IMR-90 (cell line): ENCODE measurements at regions not wholly inside any gene's neighbourhood (a gene's known extent, or its start where the extent isn't known, plus 50 kb on each side); places are given as distances from the start of the nearest gene placed in this dataset.

Source experiments
- ATAC-seq: fragments of 200-7000 bp; cut with Tn5 transposase; 2 replicates; pipeline ENCODE4 v1.9.1; 2020; ENCODE audit warnings: low read depth, mild to moderate bottlenecking, moderate library complexity
- BruUV-seq: library from RNA; stranded (reverse); fragments of 400-500 nt; replicated peaks from 2 replicates; lab custom pipeline; 2021; lab: Mats Ljungman, UMichigan
- CTCF ChIA-PET: fragments of 300-600 bp; formaldehyde crosslinking; extraction: SDS; loops from one replicate; lab custom pipeline; 2021; ENCODE audit warnings: antibody characterized with exemption; lab: Yijun Ruan, JAX
- POLR2A ChIA-PET: fragments of 300-600 bp; sonication (Branson Sonifier 250); formaldehyde crosslinking; loops from one replicate; lab custom pipeline; 2022; ENCODE audit warnings: antibody characterized with exemption; ENCODE audit not compliant: unreplicated experiment; lab: Charles Lee
- DNase-seq: peaks from one replicate; pipeline ENCODE4 v3.0.0; 2013
- H2AFZ ChIP-seq: replicated peaks from 2 replicates; pipeline ENCODE3; 2013; ENCODE audit warnings: low read length, mild to moderate bottlenecking; ENCODE audit not compliant: poor library complexity
- H2AK5ac ChIP-seq: 2 replicates; pipeline ENCODE4 v1.6.1; 2013; ENCODE audit warnings: low read depth, low read length, inconsistent platforms
- H2AK9ac ChIP-seq: replicated peaks from 2 replicates; pipeline ENCODE3; 2013; ENCODE audit warnings: mild to moderate bottlenecking, low read depth, low read length, moderate library complexity; ENCODE audit not compliant: poor library complexity
- H2BK120ac ChIP-seq: 2 replicates; pipeline ENCODE4 v1.6.1; 2013; ENCODE audit warnings: low read depth, low read length, inconsistent platforms
- H2BK15ac ChIP-seq: 3 replicates; pipeline ENCODE4 v1.6.1; 2013; ENCODE audit warnings: low read depth, low read length, inconsistent platforms
- H2BK20ac ChIP-seq: 2 replicates; pipeline ENCODE4 v1.6.1; 2013; ENCODE audit warnings: low read depth, mild to moderate bottlenecking, inconsistent platforms, low read length, moderate library complexity
- H2BK5ac ChIP-seq: 2 replicates; pipeline ENCODE4 v1.6.1; 2013; ENCODE audit warnings: mild to moderate bottlenecking, low read depth, low read length, inconsistent platforms; ENCODE audit not compliant: poor library complexity, severe bottlenecking
- H3K14ac ChIP-seq: replicated peaks from 2 replicates; pipeline ENCODE4 v1.6.1; 2013; ENCODE audit warnings: low read depth, low read length, inconsistent platforms
- H3K18ac ChIP-seq: 2 replicates; pipeline ENCODE4 v1.6.1; 2013; ENCODE audit warnings: low read depth, low read length, control low read depth
- H3K23ac ChIP-seq: 2 replicates; pipeline ENCODE4 v1.6.1; 2013; ENCODE audit warnings: low read depth, low read length, inconsistent platforms
- H3K27ac ChIP-seq: 2 replicates; pipeline ENCODE4 v1.5.1; 2013; ENCODE audit warnings: mild to moderate bottlenecking, control low read depth, low read length; ENCODE audit not compliant: insufficient read depth
- H3K27me3 ChIP-seq: 2 replicates; pipeline ENCODE4 v1.6.1; 2013; ENCODE audit warnings: low read length; ENCODE audit not compliant: control insufficient read depth, insufficient read depth
- H3K36me3 ChIP-seq: 2 replicates; pipeline ENCODE4 v1.6.1; 2013; ENCODE audit warnings: low read length, mixed read lengths; ENCODE audit not compliant: control insufficient read depth, insufficient read depth
- H3K4ac ChIP-seq: 2 replicates; pipeline ENCODE4 v1.6.1; 2013; ENCODE audit warnings: low read depth, low read length, inconsistent platforms
- H3K4me1 ChIP-seq: 2 replicates; pipeline ENCODE4 v1.6.1; 2013; ENCODE audit warnings: low read length, mixed read lengths; ENCODE audit not compliant: control insufficient read depth, insufficient read depth
- H3K4me2 ChIP-seq: 2 replicates; pipeline ENCODE4 v1.6.1; 2013; ENCODE audit warnings: low read depth, mild to moderate bottlenecking, control low read depth, low read length, moderate library complexity
- H3K4me3 ChIP-seq: 2 replicates; pipeline ENCODE4 v1.5.1; 2013; ENCODE audit warnings: low read depth, mild to moderate bottlenecking, control low read depth, low read length, moderate library complexity; ENCODE audit not compliant: insufficient read depth
- H3K56ac ChIP-seq: 2 replicates; pipeline ENCODE4 v1.6.1; 2013; ENCODE audit warnings: low read length, inconsistent platforms; ENCODE audit not compliant: insufficient read depth; ENCODE audit errors: extremely low read depth
- H3K79me1 ChIP-seq, 2 experiments: 2 replicates each; pipeline ENCODE4 v1.6.1; 2013; ENCODE audit warnings: low read length in 2 of 2, inconsistent platforms in 1 of 2, low read depth in 1 of 2
- H3K9ac ChIP-seq: 2 replicates; pipeline ENCODE4 v1.6.1; 2013; ENCODE audit warnings: low read depth, low read length, control low read depth
- H3K9me1 ChIP-seq: 2 replicates; pipeline ENCODE4 v1.6.1; 2013; ENCODE audit warnings: low read length, inconsistent platforms; ENCODE audit not compliant: insufficient read depth
- H3K9me3 ChIP-seq: 2 replicates; pipeline ENCODE4 v1.6.1; 2013; ENCODE audit warnings: low read length; ENCODE audit not compliant: control insufficient read depth, insufficient read depth
- H4K20me1 ChIP-seq: 2 replicates; pipeline ENCODE4 v1.6.1; 2013; ENCODE audit warnings: low read length, inconsistent platforms; ENCODE audit not compliant: insufficient read depth
- H4K5ac ChIP-seq: 2 replicates; pipeline ENCODE4 v1.6.1; 2013; ENCODE audit warnings: mild to moderate bottlenecking, low read depth, low read length, control low read depth
- H4K8ac ChIP-seq, 2 experiments: 2 replicates each; pipeline ENCODE4 v1.6.1; 2013; ENCODE audit warnings: low read depth in 2 of 2, low read length in 2 of 2, control low read depth in 1 of 2, inconsistent platforms in 1 of 2
- H4K91ac ChIP-seq: 2 replicates; pipeline ENCODE4 v1.6.1; 2013; ENCODE audit warnings: low read depth, low read length, inconsistent platforms; ENCODE audit not compliant: insufficient read depth
- BHLHE40 ChIP-seq: fragments of 150-350 bp; IDR thresholded peaks from 2 replicates; pipeline ENCODE4 v1.6.1; 2016; ENCODE audit warnings: mild to moderate bottlenecking, low read depth, low read length
- CEBPB ChIP-seq: IDR thresholded peaks from 2 replicates; pipeline ENCODE4 v1.6.1; 2012; ENCODE audit warnings: low read depth, low read length, improper control_type of control experiment
- CHD1 ChIP-seq: IDR thresholded peaks from 2 replicates; pipeline ENCODE4 v1.6.1; 2012; ENCODE audit warnings: low read depth, low read length, improper control_type of control experiment
- FOS ChIP-seq: fragments of 150-350 bp; IDR thresholded peaks from 2 replicates; pipeline ENCODE4 v1.6.1; 2016; ENCODE audit warnings: low read depth, low read length
- MAFK ChIP-seq: IDR thresholded peaks from 2 replicates; pipeline ENCODE4 v1.6.1; 2012; ENCODE audit warnings: low read depth, low read length, improper control_type of control experiment
- MAZ ChIP-seq: IDR thresholded peaks from 2 replicates; pipeline ENCODE4 v1.6.1; 2012; ENCODE audit warnings: low read depth, mild to moderate bottlenecking, low read length, improper control_type of control experiment, moderate library complexity, borderline replicate concordance
- MXI1 ChIP-seq: IDR thresholded peaks from 2 replicates; pipeline ENCODE4 v1.6.1; 2012; ENCODE audit warnings: low read depth, mild to moderate bottlenecking, low read length, moderate library complexity, borderline replicate concordance
- NFE2L2 ChIP-seq: fragments of 150-350 bp; IDR thresholded peaks from 2 replicates; pipeline ENCODE4 v1.6.1; 2016; ENCODE audit warnings: low read depth, mild to moderate bottlenecking, low read length
- POLR2A ChIP-seq: IDR thresholded peaks from 2 replicates; pipeline ENCODE4 v1.6.1; 2012; ENCODE audit warnings: mild to moderate bottlenecking, low read depth, low read length
- RAD21 ChIP-seq: IDR thresholded peaks from 2 replicates; pipeline ENCODE4 v1.6.1; 2012; ENCODE audit warnings: low read length, improper control_type of control experiment
- RCOR1 ChIP-seq: IDR thresholded peaks from 2 replicates; pipeline ENCODE4 v1.6.1; 2012; ENCODE audit warnings: mild to moderate bottlenecking, low read length, improper control_type of control experiment; ENCODE audit not compliant: insufficient replicate concordance
- RFX5 ChIP-seq: IDR thresholded peaks from 2 replicates; pipeline ENCODE4 v1.8.0; 2012; ENCODE audit warnings: low read depth, mild to moderate bottlenecking, low read length, moderate library complexity
- SMC3 ChIP-seq: fragments of 150-350 bp; IDR thresholded peaks from 2 replicates; pipeline ENCODE4 v1.6.1; 2016; ENCODE audit warnings: low read depth, mild to moderate bottlenecking, antibody characterized with exemption, low read length, moderate library complexity
- WGBS, 2 experiments: methylation state at CpG; one replicate each; pipeline versions ENCODE4 v1.1.5 to v1.1.7; 2013; ENCODE audit warnings: missing lambda C conversion rate in 2 of 2; ENCODE audit not compliant: insufficient read length in 1 of 2; ENCODE audit errors: extremely low coverage in 2 of 2; 5-methylcytosine and 5-hydroxymethylcytosine counted together
- dilution Hi-C: fragments of 300-500 bp; cut with HindIII; formaldehyde crosslinking; loops from one replicate; pipeline ENCODE4 v1.14.3; 2018; ENCODE audit warnings: low sequenced_read_pairs; ENCODE audit not compliant: unreplicated experiment
- in situ Hi-C: fragments of 300-500 bp; cut with MboI; formaldehyde crosslinking; loops from 3 replicates; pipeline ENCODE4 v1.14.3; 2019; ENCODE audit warnings: low sequenced_read_pairs, inconsistent platforms, mixed read lengths
- intact Hi-C: fragments of 100-400 bp; cut with micrococcal nuclease; formaldehyde crosslinking; loops from 2 replicates; pipeline ENCODE4 v1.10.0; 2022
- TF ChIP-seq, protein P1 (sequence below): conservative IDR thresholded peaks from 2 replicates; pipeline ENCODE4 v1.5.1; 2012; ENCODE audit warnings: mild to moderate bottlenecking, low read depth, low read length, improper control_type of control experiment
- TF ChIP-seq, protein P2 (sequence below): fragments of 150-350 bp; IDR thresholded peaks from 2 replicates; pipeline ENCODE4 v1.6.1; 2017; ENCODE audit warnings: mild to moderate bottlenecking, antibody characterized with exemption, low read length, low read depth
- TF ChIP-seq, protein P3 (sequence below): fragments of 150-350 bp; IDR thresholded peaks from 2 replicates; pipeline ENCODE4 v1.6.1; 2016; ENCODE audit warnings: low read depth, mild to moderate bottlenecking, low read length, moderate library complexity, borderline replicate concordance

DNA sequence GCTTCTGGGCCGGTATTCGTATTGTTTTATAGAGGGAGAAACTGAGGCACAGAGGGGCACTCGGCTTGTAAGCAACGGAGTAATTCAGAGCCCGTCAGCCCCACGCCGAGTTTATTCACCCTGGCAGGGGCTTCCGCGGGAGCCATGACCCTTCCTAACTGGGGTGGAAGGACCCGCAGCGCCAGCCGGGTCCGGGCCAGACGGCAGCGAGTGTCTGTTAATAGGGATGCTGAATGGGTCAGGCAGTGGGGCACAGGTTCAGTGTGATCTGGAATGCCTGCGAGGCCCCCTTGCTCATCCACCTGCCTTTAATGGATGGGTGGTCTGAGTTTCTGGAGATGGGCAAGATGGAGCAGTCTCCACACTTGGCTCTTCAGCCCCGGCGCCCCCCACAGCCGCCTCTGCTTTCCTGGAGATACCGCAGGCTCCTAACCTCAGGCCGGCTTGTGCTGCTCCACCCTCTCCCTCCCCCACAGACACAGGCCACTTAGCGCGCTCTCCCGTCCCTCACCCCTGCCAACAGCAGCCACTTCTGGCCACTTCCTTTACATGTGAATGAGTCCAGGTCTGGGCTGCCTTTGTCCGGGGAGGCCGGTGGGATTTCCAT is 147.1 kb downstream of the ERCC6L2 start:
- no peak overlapping the region for H2BK5ac ChIP-seq
- H3K9me1 ChIP-seq, result no peaks in the 10 kb centered on the region; the same call in 1 of the 2 replicates
- no peak overlapping the region for H3K4me2 ChIP-seq
- H4K5ac ChIP-seq, result no peak overlapping the region
- no peak for DNase-seq
- no peak overlapping the region for H3K23ac ChIP-seq
- ATAC-seq, result no peak
- no peaks in the 10 kb centered on the region for H3K36me3 ChIP-seq
- no peak overlapping the region for H3K4ac ChIP-seq
- H3K4me3 ChIP-seq, result no peak overlapping the region
- H4K8ac ChIP-seq, result no peak overlapping the region
- 17% methylated on average over 1 of the region's 26 CpGs; no CpG with 5 or more reads in 1 of the 2 experiments for WGBS, 2 experiments
- H3K14ac ChIP-seq, result no peak overlapping the region
- no peak overlapping the region for H3K18ac ChIP-seq
- POLR2A ChIA-PET, result no interaction called here
- TF ChIP-seq RFX5 (no peak), RCOR1 (no peak), CEBPB (no peak), BHLHE40 (no peak), SMC3 (no peak), MXI1 (no peak), NFE2L2 (no peak), FOS (no peak), MAFK (no peak), MAZ (no peak), CHD1 (no peak), POLR2A (no peak), RAD21 (no peak)
- TF ChIP-seq, protein P1, sequence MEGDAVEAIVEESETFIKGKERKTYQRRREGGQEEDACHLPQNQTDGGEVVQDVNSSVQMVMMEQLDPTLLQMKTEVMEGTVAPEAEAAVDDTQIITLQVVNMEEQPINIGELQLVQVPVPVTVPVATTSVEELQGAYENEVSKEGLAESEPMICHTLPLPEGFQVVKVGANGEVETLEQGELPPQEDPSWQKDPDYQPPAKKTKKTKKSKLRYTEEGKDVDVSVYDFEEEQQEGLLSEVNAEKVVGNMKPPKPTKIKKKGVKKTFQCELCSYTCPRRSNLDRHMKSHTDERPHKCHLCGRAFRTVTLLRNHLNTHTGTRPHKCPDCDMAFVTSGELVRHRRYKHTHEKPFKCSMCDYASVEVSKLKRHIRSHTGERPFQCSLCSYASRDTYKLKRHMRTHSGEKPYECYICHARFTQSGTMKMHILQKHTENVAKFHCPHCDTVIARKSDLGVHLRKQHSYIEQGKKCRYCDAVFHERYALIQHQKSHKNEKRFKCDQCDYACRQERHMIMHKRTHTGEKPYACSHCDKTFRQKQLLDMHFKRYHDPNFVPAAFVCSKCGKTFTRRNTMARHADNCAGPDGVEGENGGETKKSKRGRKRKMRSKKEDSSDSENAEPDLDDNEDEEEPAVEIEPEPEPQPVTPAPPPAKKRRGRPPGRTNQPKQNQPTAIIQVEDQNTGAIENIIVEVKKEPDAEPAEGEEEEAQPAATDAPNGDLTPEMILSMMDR, result no peak
- TF ChIP-seq, protein P2, sequence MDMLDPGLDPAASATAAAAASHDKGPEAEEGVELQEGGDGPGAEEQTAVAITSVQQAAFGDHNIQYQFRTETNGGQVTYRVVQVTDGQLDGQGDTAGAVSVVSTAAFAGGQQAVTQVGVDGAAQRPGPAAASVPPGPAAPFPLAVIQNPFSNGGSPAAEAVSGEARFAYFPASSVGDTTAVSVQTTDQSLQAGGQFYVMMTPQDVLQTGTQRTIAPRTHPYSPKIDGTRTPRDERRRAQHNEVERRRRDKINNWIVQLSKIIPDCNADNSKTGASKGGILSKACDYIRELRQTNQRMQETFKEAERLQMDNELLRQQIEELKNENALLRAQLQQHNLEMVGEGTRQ, result no peak
- TF ChIP-seq, protein P3, sequence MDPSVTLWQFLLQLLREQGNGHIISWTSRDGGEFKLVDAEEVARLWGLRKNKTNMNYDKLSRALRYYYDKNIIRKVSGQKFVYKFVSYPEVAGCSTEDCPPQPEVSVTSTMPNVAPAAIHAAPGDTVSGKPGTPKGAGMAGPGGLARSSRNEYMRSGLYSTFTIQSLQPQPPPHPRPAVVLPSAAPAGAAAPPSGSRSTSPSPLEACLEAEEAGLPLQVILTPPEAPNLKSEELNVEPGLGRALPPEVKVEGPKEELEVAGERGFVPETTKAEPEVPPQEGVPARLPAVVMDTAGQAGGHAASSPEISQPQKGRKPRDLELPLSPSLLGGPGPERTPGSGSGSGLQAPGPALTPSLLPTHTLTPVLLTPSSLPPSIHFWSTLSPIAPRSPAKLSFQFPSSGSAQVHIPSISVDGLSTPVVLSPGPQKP, result no peak
- peaks cover 5% of the 10 kb centered on the region; the same call in 1 of the 2 replicates for H3K9me3 ChIP-seq
- in situ Hi-C loops (no loop called here), dilution Hi-C loops (no loop called here), intact Hi-C loops (loop anchor here (10.0 kb wide), 1 partner anchor 192 kb away; no protein-coding TSS in a partner anchor)
- no peak overlapping the region for H3K27ac ChIP-seq
- H2AK9ac ChIP-seq, result no peak overlapping the region
- H4K91ac ChIP-seq, result no peak overlapping the region
- CTCF ChIA-PET, result no interaction called here
- no peak overlapping the region for H3K56ac ChIP-seq
- BruUV-seq, result no TSS peak
- H2AFZ ChIP-seq, result no peak overlapping the region
- 0 out of 2 replicates have a peak, but pooled peaks cover 5% of the 10 kb centered on the region for H4K20me1 ChIP-seq
- no peaks in the 10 kb centered on the region for H3K79me1 ChIP-seq
- H2AK5ac ChIP-seq, result no peak overlapping the region
- no peaks in the 10 kb centered on the region for H3K4me1 ChIP-seq
- H2BK20ac ChIP-seq, result no peak overlapping the region
- no peak overlapping the region for H2BK120ac ChIP-seq
- H3K27me3 ChIP-seq, result peaks cover 68% of the 10 kb centered on the region
- H3K9ac ChIP-seq, result no peak overlapping the region
- no peak overlapping the region for H2BK15ac ChIP-seq
